ENCODE measurements at regions not wholly inside any gene's neighbourhood (a gene's known extent, or its start where the extent isn't known, plus 50 kb on each side); places are given as distances from the start of the nearest gene placed in this dataset.

DNA sequence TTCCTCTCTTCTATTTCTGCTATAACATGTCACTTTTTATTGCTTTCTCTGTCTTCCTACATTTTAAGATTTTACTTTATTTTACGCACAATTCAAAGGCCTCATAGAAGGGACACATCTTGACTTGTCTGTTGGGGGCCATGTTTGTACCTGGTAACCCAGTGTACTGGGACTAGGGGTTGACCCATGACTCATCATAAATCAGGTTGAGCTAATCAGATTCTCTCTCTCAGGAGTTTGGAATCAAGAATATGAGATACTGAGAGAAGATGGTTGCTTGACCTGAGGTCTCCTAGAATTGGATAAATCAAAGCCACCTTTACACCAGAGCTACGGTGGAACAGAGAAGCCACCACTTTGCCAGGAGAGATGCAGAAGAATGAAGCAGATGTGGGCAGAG, 153.0 kb downstream of the UXS1 start:
- Histone ChIP-seq H3K36me3 (no peaks in the 10 kb centered on the region), H3K9me3 (no peaks in the 10 kb centered on the region), H3K27me3 (no peaks in the 10 kb centered on the region), H3K4me1 (no peaks in the 10 kb centered on the region), H3K4me3 (no peak overlapping the region), H3K27ac (no peak overlapping the region)
- no peak for TF ChIP-seq POLR2A (IDR thresholded peaks at IDR 0.05)
- TF ChIP-seq, protein P1, sequence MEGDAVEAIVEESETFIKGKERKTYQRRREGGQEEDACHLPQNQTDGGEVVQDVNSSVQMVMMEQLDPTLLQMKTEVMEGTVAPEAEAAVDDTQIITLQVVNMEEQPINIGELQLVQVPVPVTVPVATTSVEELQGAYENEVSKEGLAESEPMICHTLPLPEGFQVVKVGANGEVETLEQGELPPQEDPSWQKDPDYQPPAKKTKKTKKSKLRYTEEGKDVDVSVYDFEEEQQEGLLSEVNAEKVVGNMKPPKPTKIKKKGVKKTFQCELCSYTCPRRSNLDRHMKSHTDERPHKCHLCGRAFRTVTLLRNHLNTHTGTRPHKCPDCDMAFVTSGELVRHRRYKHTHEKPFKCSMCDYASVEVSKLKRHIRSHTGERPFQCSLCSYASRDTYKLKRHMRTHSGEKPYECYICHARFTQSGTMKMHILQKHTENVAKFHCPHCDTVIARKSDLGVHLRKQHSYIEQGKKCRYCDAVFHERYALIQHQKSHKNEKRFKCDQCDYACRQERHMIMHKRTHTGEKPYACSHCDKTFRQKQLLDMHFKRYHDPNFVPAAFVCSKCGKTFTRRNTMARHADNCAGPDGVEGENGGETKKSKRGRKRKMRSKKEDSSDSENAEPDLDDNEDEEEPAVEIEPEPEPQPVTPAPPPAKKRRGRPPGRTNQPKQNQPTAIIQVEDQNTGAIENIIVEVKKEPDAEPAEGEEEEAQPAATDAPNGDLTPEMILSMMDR (IDR thresholded peaks at IDR 0.05), result no peak
- 96% methylated on average over 2 of the region's 2 CpGs for WGBS (ENCODE audit: insufficient coverage, low coverage, low lambda C conversion rate, missing lambda C conversion rate)
- DNase-seq (no peak), ATAC-seq (no peak)
- intact Hi-C loops (cut with DNase I), result no loop called here

DNA sequence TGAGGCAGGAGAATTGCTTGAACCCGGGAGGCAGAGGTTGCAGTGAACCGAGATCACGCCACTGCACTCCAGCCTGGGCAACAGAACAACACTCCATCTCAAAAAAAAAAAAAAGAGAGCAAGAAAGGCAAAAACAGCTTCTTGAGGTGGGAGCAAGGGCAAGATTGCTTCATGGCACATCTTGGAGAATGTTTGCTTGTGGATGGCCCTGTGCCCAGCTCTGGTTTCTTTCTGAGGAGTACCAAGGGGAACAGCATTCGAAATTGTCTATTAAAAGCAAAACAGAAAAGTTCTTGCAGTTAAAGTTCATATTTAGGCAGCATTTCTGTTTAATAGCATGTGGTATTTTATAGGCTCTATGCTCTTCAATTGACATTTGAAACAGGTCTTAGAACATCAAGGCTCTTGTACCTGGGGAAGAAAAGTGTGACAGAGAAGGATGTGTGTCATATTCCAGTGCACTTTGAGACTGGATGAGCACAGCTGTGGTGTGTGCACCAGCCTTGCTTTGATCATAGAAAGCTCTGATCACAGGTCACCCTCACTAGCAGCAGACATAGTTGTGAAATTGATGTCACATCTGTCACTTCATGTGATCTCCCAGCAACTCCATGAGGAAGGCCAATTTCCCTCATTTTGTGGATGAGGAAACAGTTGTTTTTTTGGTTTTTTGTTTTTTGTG, 154.3 kb downstream of the UXS1 start:
- ATAC-seq (no peak), DNase-seq (no peak)
- Histone ChIP-seq H3K4me3 (no peak overlapping the region), H3K27me3 (no peaks in the 10 kb centered on the region), H3K9me3 (no peaks in the 10 kb centered on the region), H3K36me3 (no peaks in the 10 kb centered on the region), H3K27ac (no peak overlapping the region), H3K4me1 (peaks cover 0 to under 1% (median 0%) of the 10 kb centered on the region in 4 donors)
- no peak for TF ChIP-seq POLR2A (IDR thresholded peaks at IDR 0.05)
- TF ChIP-seq, protein P1 (IDR thresholded peaks at IDR 0.05), result no peak
- intact Hi-C loops (cut with DNase I), result no loop called here
- 80% methylated on average over 1 of the region's 4 CpGs for WGBS (ENCODE audit: insufficient coverage, low coverage, low lambda C conversion rate, missing lambda C conversion rate)

DNA sequence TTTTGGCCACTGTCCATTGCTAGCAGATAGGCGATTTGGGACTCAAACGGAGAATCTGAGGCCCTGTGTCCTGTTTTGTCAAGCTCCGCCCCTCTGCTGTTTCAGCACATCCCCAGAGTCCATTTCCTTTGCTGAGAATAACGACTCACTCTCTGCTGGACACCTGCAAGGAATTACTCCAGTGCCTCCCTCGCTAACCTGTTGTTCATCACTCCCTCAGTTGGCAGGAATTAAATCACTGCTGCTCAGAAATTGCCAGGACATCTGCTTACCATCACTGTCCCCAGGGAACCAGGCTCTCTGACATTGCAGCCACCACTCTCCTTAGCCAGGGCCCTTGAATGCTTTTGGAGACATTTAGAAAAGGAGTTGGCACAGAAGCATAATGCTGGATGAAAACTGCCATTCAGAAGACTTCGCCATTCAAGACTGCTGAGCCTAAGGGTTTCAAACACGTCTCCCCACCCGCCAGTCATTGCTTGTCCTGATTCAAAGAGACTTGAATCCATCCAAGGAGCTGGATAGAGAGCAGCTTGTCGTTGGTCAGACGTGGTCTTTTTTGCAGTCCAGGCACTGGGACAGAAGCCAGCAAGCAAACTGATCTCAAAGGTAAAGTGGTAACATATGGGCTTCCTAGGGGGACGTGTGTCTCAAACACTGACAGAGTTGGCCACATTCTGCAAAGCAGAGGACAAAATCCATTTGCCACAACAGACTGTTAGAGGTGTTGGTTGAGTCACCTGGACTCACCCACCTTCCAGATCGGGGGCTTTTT, 155.3 kb downstream of the UXS1 start:
- no peak overlapping the region for H3K4me3 ChIP-seq
- WGBS (ENCODE audit: insufficient coverage, low coverage, low lambda C conversion rate, missing lambda C conversion rate), result 46% methylated on average over 9 of the region's 12 CpGs
- peaks cover 0 to 7% (median 0%) of the 10 kb centered on the region in 4 donors for H3K4me1 ChIP-seq
- intact Hi-C loops (cut with DNase I), result no loop called here
- H3K27ac ChIP-seq, result no peak overlapping the region
- no peak for ATAC-seq
- TF ChIP-seq, protein P1 (IDR thresholded peaks at IDR 0.05), result no peak
- no peak for TF ChIP-seq POLR2A (IDR thresholded peaks at IDR 0.05)
- no peaks in the 10 kb centered on the region for H3K9me3 ChIP-seq
- no peaks in the 10 kb centered on the region for H3K27me3 ChIP-seq
- DNase-seq, result no peak
- no peaks in the 10 kb centered on the region for H3K36me3 ChIP-seq

DNA sequence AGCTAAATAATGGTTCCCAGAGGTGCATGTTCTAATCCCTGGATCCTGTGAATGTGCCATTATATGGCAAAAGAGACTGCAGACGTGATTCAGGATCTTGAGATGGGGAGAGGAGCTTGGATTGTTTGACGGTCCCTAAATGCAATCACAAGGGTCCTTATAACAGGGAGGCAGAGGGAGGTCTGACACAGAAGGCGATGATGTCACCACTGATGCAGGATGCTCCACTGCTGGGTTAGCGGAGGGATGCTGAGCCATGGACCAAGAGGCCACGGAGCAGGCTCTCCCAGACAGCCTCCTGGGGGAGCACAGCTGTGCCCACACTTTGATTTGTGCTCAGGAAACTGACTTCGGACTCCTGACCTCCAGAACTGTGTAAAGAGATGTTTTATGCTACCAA, 156.2 kb downstream of the UXS1 start:
- Histone ChIP-seq H3K4me3 (no peak overlapping the region), H3K9me3 (no peaks in the 10 kb centered on the region), H3K36me3 (no peaks in the 10 kb centered on the region), H3K27me3 (no peaks in the 10 kb centered on the region), H3K4me1 (peaks cover 0 to 10% (median 0%) of the 10 kb centered on the region in 4 donors), H3K27ac (no peak overlapping the region)
- ATAC-seq (no peak), DNase-seq (no peak)
- intact Hi-C loops (cut with DNase I), result no loop called here
- 94% methylated on average over 2 of the region's 6 CpGs for WGBS (ENCODE audit: insufficient coverage, low coverage, low lambda C conversion rate, missing lambda C conversion rate)
- TF ChIP-seq POLR2A (IDR thresholded peaks at IDR 0.05), result no peak
- TF ChIP-seq, protein P1 (IDR thresholded peaks at IDR 0.05), result no peak
